Upper lobe of right lung (tissue), 1 donor: ENCODE measurements at regions not wholly inside any gene's neighbourhood (a gene's known extent, or its start where the extent isn't known, plus 50 kb on each side); places are given as distances from the start of the nearest gene placed in this dataset.

Experiments used
- ATAC-seq: fragments of 200-7000 bp; cut with Tn5 transposase; one replicate; pipeline ENCODE4 v1.9.1; 2020; ENCODE audit warnings: mild to moderate bottlenecking, moderate library complexity
- DNase-seq: peaks from one replicate; pipeline ENCODE4 v3.0.0-alpha.2; 2020
- H3K27ac ChIP-seq: fragments of 200-600 bp; one replicate; pipeline ENCODE4 v1.8.0; 2022
- H3K27me3 ChIP-seq: fragments of 200-600 bp; one replicate; pipeline ENCODE4 v1.8.0; 2022; ENCODE audit warnings: mild to moderate bottlenecking
- H3K36me3 ChIP-seq: fragments of 200-600 bp; one replicate; pipeline ENCODE4 v1.8.0; 2022
- H3K4me1 ChIP-seq: fragments of 200-600 bp; one replicate; pipeline ENCODE4 v1.8.0; 2022
- H3K4me3 ChIP-seq: fragments of 200-600 bp; one replicate; pipeline ENCODE4 v1.8.0; 2022; ENCODE audit warnings: mild to moderate bottlenecking
- H3K9me3 ChIP-seq: fragments of 200-600 bp; one replicate; pipeline ENCODE4 v1.8.0; 2022
- intact Hi-C: fragments of 100-400 bp; cut with DNase I; formaldehyde crosslinking; loops from one replicate; pipeline ENCODE4 v1.11.0; 2022
- TF ChIP-seq, protein P1 (sequence below): fragments of 200-600 bp; IDR thresholded peaks from one replicate; pipeline ENCODE4 v1.8.0; 2022; ENCODE audit warnings: antibody characterized with exemption
- donor health status: DM: no; HTN: yes; CAD: no; lungs with severe emphysema.

DNA sequence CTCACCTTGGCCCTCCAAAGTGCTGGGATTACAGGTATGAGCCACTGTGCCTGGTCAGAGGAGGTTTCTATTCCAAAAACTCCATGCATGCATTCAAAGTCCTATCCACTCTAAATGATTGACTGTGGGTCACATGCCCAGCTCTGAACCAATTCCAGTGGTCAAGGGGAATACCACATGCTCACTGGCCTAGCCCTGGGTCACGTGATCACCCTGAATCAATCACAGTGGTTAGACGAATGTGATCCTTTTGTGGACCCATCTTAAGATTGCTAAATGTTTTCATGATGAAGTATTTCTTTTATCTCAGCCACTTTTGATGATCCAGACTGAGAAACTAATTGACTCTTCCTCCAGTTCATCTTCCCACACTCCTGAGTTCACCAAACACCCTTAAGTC lies 475.8 kb downstream of the PREX1 start:
- no peak overlapping the region for H3K27ac ChIP-seq
- TF ChIP-seq, protein P1, sequence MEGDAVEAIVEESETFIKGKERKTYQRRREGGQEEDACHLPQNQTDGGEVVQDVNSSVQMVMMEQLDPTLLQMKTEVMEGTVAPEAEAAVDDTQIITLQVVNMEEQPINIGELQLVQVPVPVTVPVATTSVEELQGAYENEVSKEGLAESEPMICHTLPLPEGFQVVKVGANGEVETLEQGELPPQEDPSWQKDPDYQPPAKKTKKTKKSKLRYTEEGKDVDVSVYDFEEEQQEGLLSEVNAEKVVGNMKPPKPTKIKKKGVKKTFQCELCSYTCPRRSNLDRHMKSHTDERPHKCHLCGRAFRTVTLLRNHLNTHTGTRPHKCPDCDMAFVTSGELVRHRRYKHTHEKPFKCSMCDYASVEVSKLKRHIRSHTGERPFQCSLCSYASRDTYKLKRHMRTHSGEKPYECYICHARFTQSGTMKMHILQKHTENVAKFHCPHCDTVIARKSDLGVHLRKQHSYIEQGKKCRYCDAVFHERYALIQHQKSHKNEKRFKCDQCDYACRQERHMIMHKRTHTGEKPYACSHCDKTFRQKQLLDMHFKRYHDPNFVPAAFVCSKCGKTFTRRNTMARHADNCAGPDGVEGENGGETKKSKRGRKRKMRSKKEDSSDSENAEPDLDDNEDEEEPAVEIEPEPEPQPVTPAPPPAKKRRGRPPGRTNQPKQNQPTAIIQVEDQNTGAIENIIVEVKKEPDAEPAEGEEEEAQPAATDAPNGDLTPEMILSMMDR: no peak
- ATAC-seq (no peak), DNase-seq (no peak)
- no peaks in the 10 kb centered on the region for H3K4me1 ChIP-seq
- intact Hi-C loops: no loop called here
- H3K4me3 ChIP-seq: no peak overlapping the region
- H3K27me3 ChIP-seq: peaks cover 13% of the 10 kb centered on the region
- H3K9me3 ChIP-seq: no peaks in the 10 kb centered on the region
- no peaks in the 10 kb centered on the region for H3K36me3 ChIP-seq

DNA sequence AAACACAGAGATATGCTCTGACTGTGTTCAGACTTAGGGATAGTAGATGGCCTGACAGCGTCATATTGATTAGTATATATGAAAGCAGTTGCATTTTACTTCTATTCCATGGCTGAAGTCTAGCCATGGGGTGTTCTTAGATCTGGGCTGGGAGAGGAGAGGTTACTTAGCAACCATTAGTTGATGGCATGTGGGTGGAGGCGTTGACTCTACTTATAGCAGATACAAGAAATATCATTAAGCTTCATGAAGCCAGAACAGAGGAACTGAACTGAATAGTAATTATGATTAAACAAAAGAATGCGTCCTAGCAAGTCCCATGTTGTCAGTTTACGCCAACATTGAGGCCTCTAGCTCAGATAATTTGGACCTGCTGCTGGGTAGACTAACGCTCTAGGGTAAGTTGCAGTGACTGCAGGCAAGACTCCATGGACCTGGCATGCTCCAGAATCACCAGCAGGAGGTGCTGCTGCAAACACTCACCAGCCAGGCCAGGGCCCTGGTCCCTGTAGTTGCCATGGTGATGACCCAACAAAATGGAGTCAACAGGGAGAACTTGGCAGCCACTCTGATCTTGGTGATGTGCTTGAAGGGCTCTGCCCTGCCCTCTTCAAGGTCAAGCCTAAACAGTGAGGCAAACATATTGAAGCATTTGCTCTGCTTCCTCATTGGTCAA lies 477.3 kb downstream of the PREX1 start:
- intact Hi-C loops: no loop called here
- DNase-seq (no peak), ATAC-seq (no peak)
- H3K4me1 ChIP-seq: no peaks in the 10 kb centered on the region
- H3K36me3 ChIP-seq: no peaks in the 10 kb centered on the region
- H3K9me3 ChIP-seq: no peaks in the 10 kb centered on the region
- TF ChIP-seq, protein P1: peak; percentile 16
- H3K27me3 ChIP-seq: peaks cover 13% of the 10 kb centered on the region
- H3K27ac ChIP-seq: no peak overlapping the region
- no peak overlapping the region for H3K4me3 ChIP-seq

DNA sequence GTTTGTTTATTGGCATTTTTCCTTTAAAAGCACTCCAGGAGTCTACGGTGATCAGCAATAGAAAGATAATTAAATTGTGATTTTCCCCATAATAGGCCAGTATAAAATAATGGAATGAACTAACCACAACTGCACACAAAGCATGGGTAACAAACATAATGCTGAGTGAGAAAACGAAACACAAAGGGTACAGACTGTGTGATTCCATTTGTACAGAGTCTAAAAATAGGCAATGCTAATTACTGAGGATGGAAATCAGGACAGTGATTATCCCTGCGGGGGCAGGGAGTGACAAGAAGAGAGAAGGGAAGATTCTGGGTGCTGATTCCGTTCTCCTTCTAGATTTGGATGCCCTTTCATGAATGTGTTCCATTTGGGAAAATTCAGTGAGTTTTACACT lies 478.1 kb downstream of the PREX1 start:
- DNase-seq (no peak), ATAC-seq (no peak)
- TF ChIP-seq, protein P1: no peak
- Histone ChIP-seq H3K36me3 (no peaks in the 10 kb centered on the region), H3K9me3 (no peaks in the 10 kb centered on the region), H3K4me1 (no peaks in the 10 kb centered on the region), H3K27ac (no peak overlapping the region), H3K4me3 (no peak overlapping the region), H3K27me3 (peaks cover 13% of the 10 kb centered on the region)
- intact Hi-C loops: loop anchor here (5.0 kb wide), 1 partner anchor 142 kb away; no protein-coding TSS in a partner anchor

DNA sequence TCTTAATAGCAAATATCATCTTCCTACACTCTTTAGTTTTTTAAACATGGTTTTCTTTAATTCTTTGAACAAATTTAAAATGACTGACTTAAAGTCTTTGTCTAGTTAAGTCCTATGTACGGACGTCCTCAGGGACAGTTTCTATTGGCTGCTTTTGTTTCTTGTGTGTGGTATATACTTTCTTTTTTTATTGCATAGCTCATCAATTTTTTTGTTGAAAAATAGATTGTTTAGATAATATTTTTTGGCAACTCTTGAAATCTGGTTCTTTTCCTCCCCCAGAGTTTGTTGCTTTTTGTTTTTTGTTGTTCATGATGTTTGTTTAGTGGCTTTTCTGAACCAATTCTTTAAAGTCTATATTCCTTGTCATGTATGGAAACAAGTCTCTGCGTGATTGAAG lies 479.8 kb downstream of the PREX1 start:
- ATAC-seq: no peak
- Histone ChIP-seq H3K27ac (no peak overlapping the region), H3K9me3 (no peaks in the 10 kb centered on the region), H3K27me3 (peaks cover 13% of the 10 kb centered on the region), H3K4me1 (no peaks in the 10 kb centered on the region), H3K36me3 (no peaks in the 10 kb centered on the region), H3K4me3 (no peak overlapping the region)
- no peak for DNase-seq
- TF ChIP-seq, protein P1: no peak
- intact Hi-C loops: loop anchor here (5.0 kb wide), 1 partner anchor 141 kb away; no protein-coding TSS in a partner anchor

DNA sequence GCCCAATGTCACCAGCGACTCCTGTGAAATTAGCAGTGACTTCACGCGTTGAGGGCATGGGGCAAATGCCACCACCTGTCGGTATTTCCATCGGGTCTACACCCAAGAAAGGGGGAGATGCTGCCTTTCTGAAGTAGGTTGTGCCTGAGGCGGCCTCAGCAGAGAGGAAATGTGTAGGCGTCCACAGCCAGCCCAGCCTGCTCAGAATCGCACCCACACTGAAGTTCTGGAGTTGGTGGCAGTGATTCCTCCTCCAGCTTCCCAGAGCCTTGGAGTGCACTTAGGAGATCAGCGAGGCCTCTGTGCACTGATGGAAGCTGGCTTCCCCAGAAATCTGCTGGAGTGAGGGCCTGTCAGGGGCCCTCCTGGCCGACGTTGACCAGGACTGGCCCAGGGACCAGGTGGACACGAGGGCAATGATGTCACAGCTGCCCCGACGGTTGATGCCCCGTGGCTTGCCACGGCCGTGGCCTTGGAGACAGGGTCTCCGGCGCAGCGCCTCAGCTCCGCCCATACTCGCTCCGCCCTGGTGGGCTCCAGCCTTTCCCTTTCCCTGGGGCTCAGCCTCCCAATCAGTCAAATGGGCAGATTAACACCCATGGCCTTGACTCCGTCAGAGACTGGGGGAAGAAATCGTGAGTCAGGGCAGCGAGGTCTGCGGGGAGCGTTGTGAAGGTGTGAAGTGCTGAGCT lies 484.8 kb downstream of the PREX1 start:
- intact Hi-C loops: no loop called here
- no peak for DNase-seq

More for the DNA sequence above, 484.8 kb downstream of the PREX1 start:
- Histone ChIP-seq H3K4me3 (no peak overlapping the region), H3K27me3 (no peaks in the 10 kb centered on the region), H3K9me3 (no peaks in the 10 kb centered on the region), H3K4me1 (no peaks in the 10 kb centered on the region), H3K27ac (no peak overlapping the region), H3K36me3 (no peaks in the 10 kb centered on the region)
- TF ChIP-seq, protein P1: no peak
- no peak for ATAC-seq
